IMR-90 (cell line): ENCODE measurements at regions not wholly inside any gene's neighbourhood (a gene's known extent, or its start where the extent isn't known, plus 50 kb on each side); places are given as distances from the start of the nearest gene placed in this dataset.

Source experiments
- ATAC-seq: fragments of 200-7000 bp; cut with Tn5 transposase; 2 replicates; pipeline ENCODE4 v1.9.1; 2020; ENCODE audit warnings: low read depth, mild to moderate bottlenecking, moderate library complexity
- BruUV-seq: library from RNA; stranded (reverse); fragments of 400-500 nt; replicated peaks from 2 replicates; lab custom pipeline; 2021; lab: Mats Ljungman, UMichigan
- CTCF ChIA-PET: fragments of 300-600 bp; formaldehyde crosslinking; extraction: SDS; loops from one replicate; lab custom pipeline; 2021; ENCODE audit warnings: antibody characterized with exemption; lab: Yijun Ruan, JAX
- POLR2A ChIA-PET: fragments of 300-600 bp; sonication (Branson Sonifier 250); formaldehyde crosslinking; loops from one replicate; lab custom pipeline; 2022; ENCODE audit warnings: antibody characterized with exemption; ENCODE audit not compliant: unreplicated experiment; lab: Charles Lee
- DNase-seq: peaks from one replicate; pipeline ENCODE4 v3.0.0; 2013
- H2AFZ ChIP-seq: replicated peaks from 2 replicates; pipeline ENCODE3; 2013; ENCODE audit warnings: low read length, mild to moderate bottlenecking; ENCODE audit not compliant: poor library complexity
- H2AK5ac ChIP-seq: 2 replicates; pipeline ENCODE4 v1.6.1; 2013; ENCODE audit warnings: low read depth, low read length, inconsistent platforms
- H2AK9ac ChIP-seq: replicated peaks from 2 replicates; pipeline ENCODE3; 2013; ENCODE audit warnings: mild to moderate bottlenecking, low read depth, low read length, moderate library complexity; ENCODE audit not compliant: poor library complexity
- H2BK120ac ChIP-seq: 2 replicates; pipeline ENCODE4 v1.6.1; 2013; ENCODE audit warnings: low read depth, low read length, inconsistent platforms
- H2BK15ac ChIP-seq: 3 replicates; pipeline ENCODE4 v1.6.1; 2013; ENCODE audit warnings: low read depth, low read length, inconsistent platforms
- H2BK20ac ChIP-seq: 2 replicates; pipeline ENCODE4 v1.6.1; 2013; ENCODE audit warnings: low read depth, mild to moderate bottlenecking, inconsistent platforms, low read length, moderate library complexity
- H2BK5ac ChIP-seq: 2 replicates; pipeline ENCODE4 v1.6.1; 2013; ENCODE audit warnings: mild to moderate bottlenecking, low read depth, low read length, inconsistent platforms; ENCODE audit not compliant: poor library complexity, severe bottlenecking
- H3K14ac ChIP-seq: replicated peaks from 2 replicates; pipeline ENCODE4 v1.6.1; 2013; ENCODE audit warnings: low read depth, low read length, inconsistent platforms
- H3K18ac ChIP-seq: 2 replicates; pipeline ENCODE4 v1.6.1; 2013; ENCODE audit warnings: low read depth, low read length, control low read depth
- H3K23ac ChIP-seq: 2 replicates; pipeline ENCODE4 v1.6.1; 2013; ENCODE audit warnings: low read depth, low read length, inconsistent platforms
- H3K27ac ChIP-seq: 2 replicates; pipeline ENCODE4 v1.5.1; 2013; ENCODE audit warnings: mild to moderate bottlenecking, control low read depth, low read length; ENCODE audit not compliant: insufficient read depth
- H3K27me3 ChIP-seq: 2 replicates; pipeline ENCODE4 v1.6.1; 2013; ENCODE audit warnings: low read length; ENCODE audit not compliant: control insufficient read depth, insufficient read depth
- H3K36me3 ChIP-seq: 2 replicates; pipeline ENCODE4 v1.6.1; 2013; ENCODE audit warnings: low read length, mixed read lengths; ENCODE audit not compliant: control insufficient read depth, insufficient read depth
- H3K4ac ChIP-seq: 2 replicates; pipeline ENCODE4 v1.6.1; 2013; ENCODE audit warnings: low read depth, low read length, inconsistent platforms
- H3K4me1 ChIP-seq: 2 replicates; pipeline ENCODE4 v1.6.1; 2013; ENCODE audit warnings: low read length, mixed read lengths; ENCODE audit not compliant: control insufficient read depth, insufficient read depth
- H3K4me2 ChIP-seq: 2 replicates; pipeline ENCODE4 v1.6.1; 2013; ENCODE audit warnings: low read depth, mild to moderate bottlenecking, control low read depth, low read length, moderate library complexity
- H3K4me3 ChIP-seq: 2 replicates; pipeline ENCODE4 v1.5.1; 2013; ENCODE audit warnings: low read depth, mild to moderate bottlenecking, control low read depth, low read length, moderate library complexity; ENCODE audit not compliant: insufficient read depth
- H3K56ac ChIP-seq: 2 replicates; pipeline ENCODE4 v1.6.1; 2013; ENCODE audit warnings: low read length, inconsistent platforms; ENCODE audit not compliant: insufficient read depth; ENCODE audit errors: extremely low read depth
- H3K79me1 ChIP-seq, 2 experiments: 2 replicates each; pipeline ENCODE4 v1.6.1; 2013; ENCODE audit warnings: low read length in 2 of 2, inconsistent platforms in 1 of 2, low read depth in 1 of 2
- H3K9ac ChIP-seq: 2 replicates; pipeline ENCODE4 v1.6.1; 2013; ENCODE audit warnings: low read depth, low read length, control low read depth
- H3K9me1 ChIP-seq: 2 replicates; pipeline ENCODE4 v1.6.1; 2013; ENCODE audit warnings: low read length, inconsistent platforms; ENCODE audit not compliant: insufficient read depth
- H3K9me3 ChIP-seq: 2 replicates; pipeline ENCODE4 v1.6.1; 2013; ENCODE audit warnings: low read length; ENCODE audit not compliant: control insufficient read depth, insufficient read depth
- H4K20me1 ChIP-seq: 2 replicates; pipeline ENCODE4 v1.6.1; 2013; ENCODE audit warnings: low read length, inconsistent platforms; ENCODE audit not compliant: insufficient read depth
- H4K5ac ChIP-seq: 2 replicates; pipeline ENCODE4 v1.6.1; 2013; ENCODE audit warnings: mild to moderate bottlenecking, low read depth, low read length, control low read depth
- H4K8ac ChIP-seq, 2 experiments: 2 replicates each; pipeline ENCODE4 v1.6.1; 2013; ENCODE audit warnings: low read depth in 2 of 2, low read length in 2 of 2, control low read depth in 1 of 2, inconsistent platforms in 1 of 2
- H4K91ac ChIP-seq: 2 replicates; pipeline ENCODE4 v1.6.1; 2013; ENCODE audit warnings: low read depth, low read length, inconsistent platforms; ENCODE audit not compliant: insufficient read depth
- BHLHE40 ChIP-seq: fragments of 150-350 bp; IDR thresholded peaks from 2 replicates; pipeline ENCODE4 v1.6.1; 2016; ENCODE audit warnings: mild to moderate bottlenecking, low read depth, low read length
- CEBPB ChIP-seq: IDR thresholded peaks from 2 replicates; pipeline ENCODE4 v1.6.1; 2012; ENCODE audit warnings: low read depth, low read length, improper control_type of control experiment
- CTCF ChIP-seq: conservative IDR thresholded peaks from 2 replicates; pipeline ENCODE4 v1.5.1; 2012; ENCODE audit warnings: mild to moderate bottlenecking, low read depth, low read length, improper control_type of control experiment
- FOS ChIP-seq: fragments of 150-350 bp; IDR thresholded peaks from 2 replicates; pipeline ENCODE4 v1.6.1; 2016; ENCODE audit warnings: low read depth, low read length
- MXI1 ChIP-seq: IDR thresholded peaks from 2 replicates; pipeline ENCODE4 v1.6.1; 2012; ENCODE audit warnings: low read depth, mild to moderate bottlenecking, low read length, moderate library complexity, borderline replicate concordance
- NFE2L2 ChIP-seq: fragments of 150-350 bp; IDR thresholded peaks from 2 replicates; pipeline ENCODE4 v1.6.1; 2016; ENCODE audit warnings: low read depth, mild to moderate bottlenecking, low read length
- POLR2A ChIP-seq: IDR thresholded peaks from 2 replicates; pipeline ENCODE4 v1.6.1; 2012; ENCODE audit warnings: mild to moderate bottlenecking, low read depth, low read length
- RCOR1 ChIP-seq: IDR thresholded peaks from 2 replicates; pipeline ENCODE4 v1.6.1; 2012; ENCODE audit warnings: mild to moderate bottlenecking, low read length, improper control_type of control experiment; ENCODE audit not compliant: insufficient replicate concordance
- RFX5 ChIP-seq: IDR thresholded peaks from 2 replicates; pipeline ENCODE4 v1.8.0; 2012; ENCODE audit warnings: low read depth, mild to moderate bottlenecking, low read length, moderate library complexity
- SMC3 ChIP-seq: fragments of 150-350 bp; IDR thresholded peaks from 2 replicates; pipeline ENCODE4 v1.6.1; 2016; ENCODE audit warnings: low read depth, mild to moderate bottlenecking, antibody characterized with exemption, low read length, moderate library complexity
- WGBS, 2 experiments: methylation state at CpG; one replicate each; pipeline versions ENCODE4 v1.1.5 to v1.1.7; 2013; ENCODE audit warnings: missing lambda C conversion rate in 2 of 2; ENCODE audit not compliant: insufficient read length in 1 of 2; ENCODE audit errors: extremely low coverage in 2 of 2; 5-methylcytosine and 5-hydroxymethylcytosine counted together
- dilution Hi-C: fragments of 300-500 bp; cut with HindIII; formaldehyde crosslinking; loops from one replicate; pipeline ENCODE4 v1.14.3; 2018; ENCODE audit warnings: low sequenced_read_pairs; ENCODE audit not compliant: unreplicated experiment
- in situ Hi-C: fragments of 300-500 bp; cut with MboI; formaldehyde crosslinking; loops from 3 replicates; pipeline ENCODE4 v1.14.3; 2019; ENCODE audit warnings: low sequenced_read_pairs, inconsistent platforms, mixed read lengths
- intact Hi-C: fragments of 100-400 bp; cut with micrococcal nuclease; formaldehyde crosslinking; loops from 2 replicates; pipeline ENCODE4 v1.10.0; 2022
- TF ChIP-seq, protein P1 (sequence below): fragments of 150-350 bp; IDR thresholded peaks from 2 replicates; pipeline ENCODE4 v1.6.1; 2017; ENCODE audit warnings: mild to moderate bottlenecking, antibody characterized with exemption, low read length, low read depth

GRCh38 chr6:6721606-6722005, 133.1 kb downstream of the LY86 start:
- DNase-seq (no peak), ATAC-seq (no peak)
- H3K18ac ChIP-seq, result no peak overlapping the region
- H2BK20ac ChIP-seq, result no peak overlapping the region
- peaks cover 5% of the 10 kb centered on the region for H3K4me1 ChIP-seq
- no peak overlapping the region for H4K8ac ChIP-seq
- no peak overlapping the region for H3K4me3 ChIP-seq
- POLR2A ChIA-PET, result no interaction called here
- in situ Hi-C loops, result loop anchor here (5.0 kb wide), 1 partner anchor 526 kb away; no protein-coding TSS in a partner anchor
- no peak overlapping the region for H3K9ac ChIP-seq
- WGBS, 2 experiments, result no CpG with 5 or more reads among the region's 2 CpGs
- BruUV-seq, result no TSS peak
- no peaks in the 10 kb centered on the region for H3K79me1 ChIP-seq
- H2BK5ac ChIP-seq, result no peak overlapping the region
- H3K23ac ChIP-seq, result no peak overlapping the region
- no peak overlapping the region for H4K91ac ChIP-seq
- H4K5ac ChIP-seq, result no peak overlapping the region
- H2AK5ac ChIP-seq, result no peak overlapping the region
- no peak overlapping the region for H3K27ac ChIP-seq
- H3K9me3 ChIP-seq, result no peaks in the 10 kb centered on the region
- TF ChIP-seq, protein P1, sequence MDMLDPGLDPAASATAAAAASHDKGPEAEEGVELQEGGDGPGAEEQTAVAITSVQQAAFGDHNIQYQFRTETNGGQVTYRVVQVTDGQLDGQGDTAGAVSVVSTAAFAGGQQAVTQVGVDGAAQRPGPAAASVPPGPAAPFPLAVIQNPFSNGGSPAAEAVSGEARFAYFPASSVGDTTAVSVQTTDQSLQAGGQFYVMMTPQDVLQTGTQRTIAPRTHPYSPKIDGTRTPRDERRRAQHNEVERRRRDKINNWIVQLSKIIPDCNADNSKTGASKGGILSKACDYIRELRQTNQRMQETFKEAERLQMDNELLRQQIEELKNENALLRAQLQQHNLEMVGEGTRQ, result no peak
- TF ChIP-seq POLR2A, result no peak
- TF ChIP-seq FOS, result no peak
- TF ChIP-seq RCOR1, result no peak
- no peak for TF ChIP-seq BHLHE40
- no peak for TF ChIP-seq MXI1
- no peak for TF ChIP-seq CEBPB
- TF ChIP-seq NFE2L2, result no peak
- no peak for TF ChIP-seq SMC3
- no peak for TF ChIP-seq RFX5
- no peak for TF ChIP-seq CTCF
- CTCF ChIA-PET, result interaction anchor here (1.3 kb wide), 1 partner anchor 17 kb away, joined by 3 read pairs; no protein-coding TSS in a partner anchor
- no peak overlapping the region for H2BK15ac ChIP-seq
- no peaks in the 10 kb centered on the region for H4K20me1 ChIP-seq
- no peak overlapping the region for H3K56ac ChIP-seq
- H2AK9ac ChIP-seq, result no peak overlapping the region
- no peaks in the 10 kb centered on the region for H3K9me1 ChIP-seq
- H3K4me2 ChIP-seq, result no peak overlapping the region
- intact Hi-C loops, result loop anchor here (5.0 to 10.0 kb wide), 2 partner anchors 423 to 666 kb away; partner anchors contain the start of genes CAGE1 and RIOK1
- dilution Hi-C loops, result no loop called here
- H3K27me3 ChIP-seq, result no peaks in the 10 kb centered on the region
- H3K4ac ChIP-seq, result no peak overlapping the region
- H2BK120ac ChIP-seq, result no peak overlapping the region
- no peak overlapping the region for H2AFZ ChIP-seq
- no peaks in the 10 kb centered on the region for H3K36me3 ChIP-seq
- no peak overlapping the region for H3K14ac ChIP-seq
